ENCODE measurements at regions not wholly inside any gene's neighbourhood (a gene's known extent, or its start where the extent isn't known, plus 50 kb on each side); places are given as distances from the start of the nearest gene placed in this dataset.
A peak's percentile ranks its signal among the peaks of the same experiment; 100 is the strongest.

DNA sequence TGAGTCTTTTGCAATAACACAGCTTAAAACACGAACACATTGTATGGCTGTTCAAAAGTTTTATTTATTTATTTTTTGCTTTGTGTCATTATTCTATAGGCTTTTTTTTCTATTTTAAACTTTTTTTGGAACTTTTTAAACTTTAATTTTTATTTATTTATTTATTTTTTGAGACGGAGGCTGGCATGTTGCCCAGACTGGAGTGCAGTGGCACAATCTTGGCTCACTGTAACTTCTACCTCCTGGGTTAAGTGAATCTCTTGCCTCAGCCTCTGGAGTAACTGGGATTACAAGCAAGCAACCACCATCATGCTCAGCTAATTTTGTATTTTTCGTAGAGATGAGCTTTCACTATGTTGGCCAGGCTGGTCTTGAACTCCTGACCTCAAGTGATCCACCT is 88.3 kb upstream of the GADD45A start:
- H3K27me3 ChIP-seq (ENCODE audit: control insufficient read depth, insufficient read depth, low read length): no peaks in the 10 kb centered on the region
- FAIRE-seq (no peak), DNase-seq (ENCODE audit: low read depth) (no peak)
- no peak for TF ChIP-seq CTCF (IDR thresholded peaks at IDR 0.05; ENCODE audit: insufficient read depth, low read length, severe bottlenecking)
- H3K36me3 ChIP-seq (ENCODE audit: control insufficient read depth, insufficient read depth, low read length): no peaks in the 10 kb centered on the region
- H3K4me3 ChIP-seq (ENCODE audit: low read depth, low read length): no peak overlapping the region

DNA sequence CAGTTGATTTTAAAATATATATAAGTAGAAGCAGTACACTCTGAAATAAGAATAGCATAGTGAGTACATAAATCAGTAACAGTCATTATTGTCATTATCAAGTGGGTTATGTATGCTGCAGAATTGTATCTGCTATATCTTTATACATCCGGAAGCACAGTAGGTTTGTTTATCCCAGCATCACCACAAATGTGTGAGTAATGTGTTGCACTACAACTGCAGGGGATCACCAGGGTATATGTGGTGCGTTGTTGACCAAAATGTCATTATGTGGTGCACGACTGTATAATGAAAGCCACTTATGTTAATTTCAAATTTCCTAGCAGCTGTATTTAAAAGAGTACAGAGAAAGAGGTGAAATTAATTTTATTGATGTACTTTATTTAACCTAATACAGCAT is 87.7 kb upstream of the GADD45A start:
- H3K27me3 ChIP-seq (ENCODE audit: control insufficient read depth, insufficient read depth, low read length): no peaks in the 10 kb centered on the region
- H3K36me3 ChIP-seq (ENCODE audit: control insufficient read depth, insufficient read depth, low read length): no peaks in the 10 kb centered on the region
- no peak for DNase-seq (ENCODE audit: low read depth)
- no peak for TF ChIP-seq CTCF (IDR thresholded peaks at IDR 0.05; ENCODE audit: insufficient read depth, low read length, severe bottlenecking)
- H3K4me3 ChIP-seq (ENCODE audit: low read depth, low read length): no peak overlapping the region
- no peak for FAIRE-seq

- no peak overlapping the region for H3K4me3 ChIP-seq (ENCODE audit: low read depth, low read length)
- no peaks in the 10 kb centered on the region for H3K27me3 ChIP-seq (ENCODE audit: control insufficient read depth, insufficient read depth, low read length)
- H3K36me3 ChIP-seq (ENCODE audit: control insufficient read depth, insufficient read depth, low read length): no peaks in the 10 kb centered on the region
- DNase-seq (ENCODE audit: low read depth) (peak; percentile 25), FAIRE-seq (no peak)
- TF ChIP-seq CTCF (IDR thresholded peaks at IDR 0.05; ENCODE audit: insufficient read depth, low read length, severe bottlenecking): no peak
Observed at GRCh38 chr1:67599085-67599484, 85.9 kb upstream of the GADD45A start.

DNA sequence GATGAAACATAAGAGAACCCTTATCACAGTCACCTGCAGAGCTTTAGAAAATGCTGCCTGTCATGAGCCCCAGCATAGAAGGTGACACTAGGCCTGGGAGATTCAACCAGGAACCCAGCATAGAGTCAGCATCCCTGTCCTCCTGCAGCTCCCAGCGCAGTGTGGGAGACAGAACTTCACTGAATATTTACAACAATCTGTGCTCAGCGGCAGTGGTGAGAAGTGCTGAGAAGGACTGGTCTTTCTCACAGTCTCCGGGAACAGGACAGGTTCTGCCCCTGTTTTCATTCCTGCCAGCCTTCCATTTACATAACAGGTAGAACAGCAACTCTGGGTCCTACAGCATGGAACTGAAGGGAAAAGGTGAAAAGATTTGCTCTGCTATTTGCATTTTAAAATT is 83.5 kb upstream of the GADD45A start:
- TF ChIP-seq CTCF (IDR thresholded peaks at IDR 0.05; ENCODE audit: insufficient read depth, low read length, severe bottlenecking): no peak
- H3K4me3 ChIP-seq (ENCODE audit: low read depth, low read length): no peak overlapping the region
- DNase-seq (ENCODE audit: low read depth) (no peak), FAIRE-seq (peak; percentile 70)
- no peaks in the 10 kb centered on the region for H3K27me3 ChIP-seq (ENCODE audit: control insufficient read depth, insufficient read depth, low read length)
- no peaks in the 10 kb centered on the region for H3K36me3 ChIP-seq (ENCODE audit: control insufficient read depth, insufficient read depth, low read length)

DNA sequence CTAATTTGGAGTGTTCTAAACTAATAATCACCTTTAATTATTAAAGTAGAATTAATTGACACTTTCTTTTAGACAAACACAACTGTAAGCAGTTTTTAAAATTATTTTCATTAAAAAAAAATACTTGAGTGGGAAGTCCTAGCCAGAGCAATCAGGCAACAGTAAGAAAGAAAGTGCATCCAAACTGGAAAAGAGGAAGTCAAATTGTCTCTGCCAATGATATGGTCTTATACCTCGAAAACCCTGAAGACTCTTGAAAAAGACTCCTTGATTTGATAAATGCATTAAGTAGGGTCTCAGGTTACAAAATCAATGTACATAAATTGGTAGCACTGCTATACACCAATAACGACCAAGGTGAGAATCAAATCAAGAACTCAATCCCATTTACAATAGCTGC is 83.0 kb upstream of the GADD45A start:
- Histone ChIP-seq H3K27me3 (ENCODE audit: control insufficient read depth, insufficient read depth, low read length) (no peaks in the 10 kb centered on the region), H3K36me3 (ENCODE audit: control insufficient read depth, insufficient read depth, low read length) (no peaks in the 10 kb centered on the region), H3K4me3 (ENCODE audit: low read depth, low read length) (no peak overlapping the region)
- FAIRE-seq (no peak), DNase-seq (ENCODE audit: low read depth) (no peak)
- no peak for TF ChIP-seq CTCF (IDR thresholded peaks at IDR 0.05; ENCODE audit: insufficient read depth, low read length, severe bottlenecking)

DNA sequence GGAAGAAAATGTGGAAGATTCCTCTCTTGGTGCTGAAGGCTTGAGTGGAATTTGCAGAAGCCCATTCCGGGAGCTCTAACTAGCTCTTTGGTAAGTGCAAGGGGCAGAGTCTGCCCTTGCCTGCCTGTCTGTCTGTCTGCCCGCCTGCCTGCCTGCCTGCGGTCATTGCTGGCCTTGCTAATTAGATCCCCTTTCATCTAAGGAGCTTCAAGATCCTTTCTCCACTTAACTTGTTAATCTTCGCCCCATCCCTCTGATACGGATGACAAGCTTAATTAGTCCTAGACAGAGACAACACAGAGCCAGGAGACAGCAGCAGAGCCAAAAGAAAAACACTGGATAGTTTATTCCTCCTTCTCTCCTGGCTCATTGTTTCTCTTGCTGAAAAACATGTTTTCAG is 80.2 kb upstream of the GADD45A start:
- H3K27me3 ChIP-seq (ENCODE audit: control insufficient read depth, insufficient read depth, low read length): no peaks in the 10 kb centered on the region
- H3K36me3 ChIP-seq (ENCODE audit: control insufficient read depth, insufficient read depth, low read length): no peaks in the 10 kb centered on the region
- DNase-seq (ENCODE audit: low read depth): no peak
- no peak for TF ChIP-seq CTCF (IDR thresholded peaks at IDR 0.05; ENCODE audit: insufficient read depth, low read length, severe bottlenecking)
- FAIRE-seq: no peak
- no peak overlapping the region for H3K4me3 ChIP-seq (ENCODE audit: low read depth, low read length)
